Adrenal gland (tissue), 9 donors: ENCODE measurements at regions not wholly inside any gene's neighbourhood (a gene's known extent, or its start where the extent isn't known, plus 50 kb on each side); places are given as distances from the start of the nearest gene placed in this dataset.

Experiments used
- DNase-seq, 7 donors: peaks; one replicate each; pipeline ENCODE4 v3.0.0-alpha.2; 2019 to 2020
- H3K27ac ChIP-seq, 5 donors: fragments of 200-600 bp; sonication (generic) in 4 of 5; 1 replicate in 3 of 5; 2 replicates in 2 of 5; pipeline versions ENCODE4 v1.5.1 to v1.8.0; 2016 to 2020; ENCODE audit warnings: mild to moderate bottlenecking in 1 of 5
- H3K27me3 ChIP-seq: fragments of 200-600 bp; 2 replicates; pipeline ENCODE4 v1.8.0; 2021
- H3K36me3 ChIP-seq, 2 donors: fragments of 200-600 bp; replicated peaks in 1 of 2; 1 replicate in 1 of 2; 2 replicates in 1 of 2; pipeline versions ENCODE4 v1.5.1 to v1.8.0; 2018 to 2022
- H3K4me1 ChIP-seq, 2 donors: fragments of 200-600 bp; replicated peaks in 1 of 2; 1 replicate in 1 of 2; 2 replicates in 1 of 2; pipeline versions ENCODE4 v1.5.1 to v1.8.0; 2018 to 2021
- H3K4me3 ChIP-seq, 4 donors: fragments of 200-600 bp; sonication (generic) in 3 of 4; one replicate each; pipeline ENCODE4 v1.5.1; 2016 to 2018
- H3K9me3 ChIP-seq, 3 donors: fragments of 200-600 bp; sonication (generic) in 1 of 3; replicated peaks in 1 of 3; 1 replicate in 2 of 3; 2 replicates in 1 of 3; pipeline versions ENCODE4 v1.5.1 to v1.8.0; 2016 to 2021
- POLR2A ChIP-seq, 2 donors: fragments of 450-650 bp; IDR thresholded peaks; one replicate each; pipeline ENCODE4 v1.6.1; 2017; ENCODE audit warnings: antibody characterized with exemption in 2 of 2, mild to moderate bottlenecking in 2 of 2, moderate library complexity in 1 of 2
- WGBS, 4 donors: extraction: QIAGEN DNeasy Blood & Tissue Kit in 2 of 4; methylation state at CpG; one replicate each; pipeline versions ENCODE4 v1.1.5 to v1.1.7; 2013 to 2017; 5-methylcytosine and 5-hydroxymethylcytosine counted together
- intact Hi-C, 2 donors: fragments of 100-400 bp; cut with DNase I; formaldehyde crosslinking; loops; one replicate each; pipeline versions ENCODE4 v1.14.1 to v1.15.0; 2022 to 2023
- TF ChIP-seq, protein P1 (sequence below), 6 experiments: fragments of 450-650 bp in 4 of 6; fragments of 200-600 bp in 2 of 6; sonication (generic) in 1 of 6; IDR thresholded peaks; 1 replicate in 5 of 6; 2 replicates in 1 of 6; pipeline versions ENCODE4 v1.5.1 to v1.8.0; 2016 to 2021; ENCODE audit warnings: antibody characterized with exemption in 6 of 6, mild to moderate bottlenecking in 2 of 6, moderate library complexity in 1 of 6
- donor health status: healthy with polysubstance abuse.
- donor health status: Bipolar disorder and iron deficiency.
- donor health status: DM: yes; HTN: yes; CAD: no.
- donor health status: DM: no; HTN: no; CAD: no.
- donor health status: DM: no; HTN: no; CAD: no.

DNA sequence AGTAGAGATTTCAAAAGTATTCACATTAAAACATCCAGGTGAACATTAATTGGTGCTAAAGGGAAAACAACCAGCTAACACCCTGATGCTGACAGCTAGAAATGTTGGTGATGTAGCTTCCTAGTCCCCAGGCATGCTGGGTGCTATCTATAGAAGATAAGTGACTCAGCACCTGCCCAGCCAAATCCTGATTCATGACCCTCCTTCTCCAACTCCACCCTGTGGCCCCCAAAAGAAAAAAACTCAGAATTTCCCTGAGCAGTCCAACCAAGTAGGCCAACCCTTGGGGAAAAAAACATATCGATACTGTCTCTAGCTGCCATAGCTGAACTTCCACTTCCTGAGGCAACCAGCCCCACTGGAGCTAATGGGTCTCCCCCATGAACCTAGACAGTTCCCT lies 197.6 kb upstream of the KLF3 start:
- WGBS, 4 donors = 97 to 100% (median 99%) methylated on average over 1 of the region's 1 CpG
- Histone ChIP-seq H3K4me1 (no peaks in the 10 kb centered on the region), H3K4me3 (no peak overlapping the region), H3K9me3 (peaks cover 0 to 5% (median 0%) of the 10 kb centered on the region in 3 donors), H3K27me3 (no peaks in the 10 kb centered on the region), H3K27ac (no peak overlapping the region), H3K36me3 (no peaks in the 10 kb centered on the region)
- no peak for DNase-seq
- intact Hi-C loops = no loop called here
- no peak for TF ChIP-seq POLR2A (IDR thresholded peaks at IDR 0.05)
- TF ChIP-seq, protein P1, sequence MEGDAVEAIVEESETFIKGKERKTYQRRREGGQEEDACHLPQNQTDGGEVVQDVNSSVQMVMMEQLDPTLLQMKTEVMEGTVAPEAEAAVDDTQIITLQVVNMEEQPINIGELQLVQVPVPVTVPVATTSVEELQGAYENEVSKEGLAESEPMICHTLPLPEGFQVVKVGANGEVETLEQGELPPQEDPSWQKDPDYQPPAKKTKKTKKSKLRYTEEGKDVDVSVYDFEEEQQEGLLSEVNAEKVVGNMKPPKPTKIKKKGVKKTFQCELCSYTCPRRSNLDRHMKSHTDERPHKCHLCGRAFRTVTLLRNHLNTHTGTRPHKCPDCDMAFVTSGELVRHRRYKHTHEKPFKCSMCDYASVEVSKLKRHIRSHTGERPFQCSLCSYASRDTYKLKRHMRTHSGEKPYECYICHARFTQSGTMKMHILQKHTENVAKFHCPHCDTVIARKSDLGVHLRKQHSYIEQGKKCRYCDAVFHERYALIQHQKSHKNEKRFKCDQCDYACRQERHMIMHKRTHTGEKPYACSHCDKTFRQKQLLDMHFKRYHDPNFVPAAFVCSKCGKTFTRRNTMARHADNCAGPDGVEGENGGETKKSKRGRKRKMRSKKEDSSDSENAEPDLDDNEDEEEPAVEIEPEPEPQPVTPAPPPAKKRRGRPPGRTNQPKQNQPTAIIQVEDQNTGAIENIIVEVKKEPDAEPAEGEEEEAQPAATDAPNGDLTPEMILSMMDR (IDR thresholded peaks at IDR 0.05) = no peak

DNA sequence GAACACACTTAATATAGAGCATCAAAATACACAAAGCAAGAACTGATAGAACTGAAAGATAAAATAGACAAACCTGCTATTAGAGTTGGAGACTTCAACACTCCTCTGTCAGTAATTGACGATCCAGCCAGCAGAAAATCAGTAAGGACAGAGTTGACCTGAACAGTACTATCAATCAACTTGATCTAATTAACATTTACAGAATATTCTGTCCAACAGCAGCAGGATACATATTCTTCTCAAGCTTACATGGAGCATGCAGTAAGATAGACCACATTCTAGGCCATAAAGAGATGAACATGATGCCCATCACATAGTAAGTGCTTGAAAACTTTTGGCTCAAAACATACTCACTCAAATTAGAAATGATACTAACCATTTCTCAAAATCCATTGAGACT lies 196.7 kb upstream of the KLF3 start:
- no peak for DNase-seq
- intact Hi-C loops = no loop called here
- H3K36me3 ChIP-seq = no peaks in the 10 kb centered on the region
- TF ChIP-seq, protein P1 (IDR thresholded peaks at IDR 0.05) = no peak
- TF ChIP-seq POLR2A (IDR thresholded peaks at IDR 0.05) = no peak
- 94 to 100% (median 98%) methylated on average over 1 of the region's 1 CpG for WGBS, 4 donors
- no peaks in the 10 kb centered on the region for H3K4me1 ChIP-seq
- peaks cover 0 to 5% (median 0%) of the 10 kb centered on the region in 3 donors for H3K9me3 ChIP-seq
- H3K27me3 ChIP-seq = no peaks in the 10 kb centered on the region
- H3K4me3 ChIP-seq = no peak overlapping the region
- no peak overlapping the region for H3K27ac ChIP-seq

DNA sequence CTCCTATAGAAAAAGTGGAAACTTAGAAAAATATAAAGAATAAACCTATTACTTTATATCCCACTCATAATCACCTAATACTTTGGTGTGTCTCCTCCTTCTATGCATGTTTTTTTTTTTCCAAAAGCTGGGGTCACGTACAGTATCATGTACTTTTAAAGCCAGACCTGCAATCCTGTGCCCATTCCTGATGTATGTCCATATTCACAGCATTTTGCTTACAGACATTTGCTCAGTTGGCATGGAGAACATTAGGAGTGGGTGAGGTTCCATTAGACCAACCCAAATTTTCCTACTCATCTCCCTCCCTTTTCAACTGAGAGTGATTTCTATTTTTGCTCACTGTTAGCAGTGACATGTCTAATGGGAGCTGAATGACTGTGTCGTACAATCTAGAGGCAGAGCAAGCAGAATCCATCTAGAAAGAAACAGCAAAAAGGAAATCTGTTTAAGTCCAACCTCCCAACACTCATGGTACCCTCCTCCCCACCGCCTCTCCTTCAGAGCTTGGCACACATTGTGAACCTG lies 195.6 kb upstream of the KLF3 start:
- Histone ChIP-seq H3K4me3 (no peak overlapping the region), H3K27me3 (no peaks in the 10 kb centered on the region), H3K27ac (no peak overlapping the region), H3K4me1 (no peaks in the 10 kb centered on the region), H3K36me3 (no peaks in the 10 kb centered on the region), H3K9me3 (peaks cover 0 to 5% (median 0%) of the 10 kb centered on the region in 3 donors)
- intact Hi-C loops = no loop called here
- TF ChIP-seq, protein P1 (IDR thresholded peaks at IDR 0.05) = no peak
- no peak for TF ChIP-seq POLR2A (IDR thresholded peaks at IDR 0.05)
- 62 to 80% (median 71%) methylated on average over 3 of the region's 3 CpGs for WGBS, 4 donors
- DNase-seq = no peak

DNA sequence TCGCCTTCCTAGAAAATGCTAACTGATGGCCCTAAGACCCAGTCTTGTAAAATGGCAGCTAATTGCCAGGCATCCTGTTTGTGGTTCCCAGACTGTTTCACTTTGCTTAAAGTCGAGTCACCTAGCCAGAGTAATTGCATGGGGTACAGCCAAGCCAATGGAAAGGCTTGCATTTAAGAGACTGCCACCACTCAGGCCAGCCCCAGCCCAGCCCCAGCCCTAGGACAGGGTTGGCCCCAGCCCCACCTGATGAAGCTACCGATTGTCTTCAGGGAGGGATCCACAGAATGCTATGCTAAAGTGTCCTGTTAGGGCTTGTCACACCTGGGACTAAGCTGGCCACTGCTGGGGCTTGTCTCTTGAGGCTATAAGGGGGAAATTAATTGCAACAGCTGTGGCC lies 194.6 kb upstream of the KLF3 start:
- no peaks in the 10 kb centered on the region for H3K27me3 ChIP-seq
- no peaks in the 10 kb centered on the region for H3K4me1 ChIP-seq
- H3K9me3 ChIP-seq = peaks cover 0 to 5% (median 0%) of the 10 kb centered on the region in 3 donors
- H3K27ac ChIP-seq = no peak overlapping the region
- no peak for DNase-seq
- TF ChIP-seq, protein P1 (IDR thresholded peaks at IDR 0.05) = no peak
- WGBS, 4 donors = 90 to 94% (median 93%) methylated on average over 3 of the region's 3 CpGs
- no peaks in the 10 kb centered on the region for H3K36me3 ChIP-seq
- H3K4me3 ChIP-seq = no peak overlapping the region
- intact Hi-C loops = no loop called here
